ENCODE measurements at regions not wholly inside any gene's neighbourhood (a gene's known extent, or its start where the extent isn't known, plus 50 kb on each side); places are given as distances from the start of the nearest gene placed in this dataset.
"Not testable (repeated sequence)": the region's sequence is repeated elsewhere in the genome, so short reads cannot be mapped to it uniquely, and the experiment has no call there.

DNA sequence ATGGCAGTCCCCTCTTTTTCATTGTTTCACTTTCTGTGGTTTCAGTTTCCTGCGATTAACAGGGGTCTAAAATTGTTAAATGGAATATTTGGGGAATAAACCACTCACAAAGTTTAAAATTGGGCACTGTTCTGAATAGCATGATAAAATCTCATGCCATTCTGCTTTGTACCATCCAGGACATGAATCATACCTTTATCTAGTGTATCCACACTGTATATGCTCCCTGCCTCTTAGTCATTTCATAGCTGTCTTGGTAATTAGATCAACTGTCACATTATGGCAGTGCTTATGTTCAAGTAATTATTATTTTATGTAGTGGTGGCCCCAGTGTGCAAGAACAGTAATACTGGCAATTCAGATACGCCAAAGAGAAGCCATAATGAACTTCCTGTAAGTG is 734.5 kb downstream of the ZPLD1 start:
- DNase-seq (ENCODE audit: low read depth in 2 of 2) = no peak

GRCh38 chr3:103170651-103171050 is 735.8 kb downstream of the ZPLD1 start:
- no peak for DNase-seq (ENCODE audit: low read depth in 2 of 2)

DNA sequence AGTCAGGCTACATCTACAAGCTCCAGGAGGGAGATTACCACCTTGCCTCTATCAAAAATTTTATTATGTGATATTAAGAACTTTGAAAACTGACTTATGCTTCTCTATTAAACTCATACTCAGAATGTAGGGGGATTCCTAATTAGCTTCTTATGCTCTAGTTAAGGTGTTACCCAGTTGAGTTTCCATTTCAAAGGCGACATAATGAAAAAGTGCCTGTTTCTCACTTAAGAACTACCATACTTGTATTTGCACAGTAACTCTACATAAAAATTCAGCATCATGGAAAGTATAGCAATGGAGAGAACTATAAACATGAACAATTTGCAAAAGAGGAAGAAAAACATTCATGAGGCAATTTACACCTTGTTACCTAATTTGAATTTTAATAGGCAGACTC is 739.1 kb downstream of the ZPLD1 start:
- no peak for DNase-seq (ENCODE audit: low read depth in 2 of 2)

DNA sequence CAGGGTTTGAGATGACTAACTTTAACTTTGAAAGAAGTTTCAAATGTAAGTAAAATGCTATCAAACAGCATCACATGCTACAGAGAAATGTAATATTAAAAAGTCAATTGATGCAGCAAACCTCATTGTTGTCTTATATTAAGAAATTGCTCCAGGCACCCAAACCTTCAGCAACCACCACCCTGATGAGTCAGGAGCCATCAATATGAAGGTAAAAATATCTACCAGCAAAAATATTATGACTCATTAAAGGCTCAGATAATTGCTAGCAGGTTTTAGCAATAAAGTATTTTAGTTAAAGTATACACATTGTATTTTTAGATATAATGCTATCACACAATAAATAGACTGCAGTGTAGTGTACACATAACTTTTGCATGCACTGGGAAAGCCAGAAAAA is 746.3 kb downstream of the ZPLD1 start:
- DNase-seq (ENCODE audit: low read depth in 2 of 2) = no peak

- DNase-seq (ENCODE audit: low read depth in 2 of 2) = no peak
Observed at GRCh38 chr3:103184772-103185171, 750.0 kb downstream of the ZPLD1 start.

- no peak for DNase-seq (ENCODE audit: low read depth in 2 of 2)
Observed at GRCh38 chr3:103189941-103190340, 755.1 kb downstream of the ZPLD1 start.

GRCh38 chr3:103195216-103195615 is 760.4 kb downstream of the ZPLD1 start:
- no peak for DNase-seq (ENCODE audit: low read depth in 2 of 2)

- no peak for DNase-seq (ENCODE audit: low read depth in 2 of 2)
Observed at GRCh38 chr3:103203441-103203840, 768.6 kb downstream of the ZPLD1 start.

DNA sequence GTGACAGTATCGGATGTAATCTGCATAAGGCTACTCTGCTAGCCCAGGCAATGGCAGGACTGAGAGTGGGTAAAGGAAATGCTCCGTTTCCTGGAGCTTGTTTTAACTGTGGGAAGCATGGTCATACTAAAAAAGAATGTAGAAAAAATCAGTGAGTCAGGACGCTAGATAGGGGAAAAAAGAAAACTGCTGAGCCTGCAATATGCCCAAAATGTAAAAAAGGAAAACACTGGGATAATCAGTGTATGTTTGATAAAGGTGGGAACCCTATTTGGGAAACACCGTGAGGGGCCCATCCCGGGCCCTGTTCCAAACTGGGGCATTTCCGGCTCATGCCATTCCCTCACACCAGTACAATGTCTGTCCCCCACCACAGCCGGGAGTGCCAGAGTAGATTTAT is 775.8 kb downstream of the ZPLD1 start:
- no peak for DNase-seq (ENCODE audit: low read depth in 2 of 2)

DNA sequence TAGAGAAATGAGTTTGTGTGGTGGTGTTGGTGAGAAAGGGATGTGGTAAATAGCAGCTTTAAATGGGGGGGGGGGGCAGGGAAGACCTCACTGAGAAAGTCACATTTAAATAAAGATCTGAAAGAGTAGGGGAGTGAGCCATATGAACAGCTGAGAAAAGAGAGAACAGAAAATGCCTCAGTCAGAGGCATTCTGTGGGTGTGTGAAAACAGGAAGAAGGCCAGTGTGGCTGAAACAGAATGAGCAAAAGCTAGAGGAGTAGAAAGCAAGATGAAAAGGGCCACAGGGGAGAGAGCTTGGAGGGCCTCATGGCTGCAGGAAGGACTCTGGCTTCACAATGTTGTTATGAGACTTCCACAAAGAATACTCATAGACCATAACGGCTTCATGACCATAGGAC is 783.3 kb downstream of the ZPLD1 start:
- no peak for DNase-seq (ENCODE audit: low read depth in 2 of 2)

DNA sequence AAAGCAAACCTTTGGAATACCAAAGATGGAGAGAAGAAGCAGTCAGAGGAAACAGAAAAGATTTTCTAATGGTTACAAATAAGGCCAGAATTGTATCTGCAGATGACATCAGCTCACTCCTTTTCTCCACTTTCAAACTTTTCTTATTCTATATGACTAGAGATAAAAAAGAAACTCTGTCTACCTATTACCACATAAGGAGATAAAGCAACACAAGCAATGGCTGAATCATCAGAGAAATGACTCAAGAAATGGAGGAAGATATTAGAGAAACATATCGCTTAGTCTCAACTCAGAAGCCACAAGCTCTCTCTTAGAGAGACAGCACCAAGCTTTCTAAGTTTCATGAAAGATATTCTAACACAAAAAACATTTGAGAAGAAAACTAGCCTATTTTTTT is 784.0 kb downstream of the ZPLD1 start:
- no peak for DNase-seq (ENCODE audit: low read depth in 2 of 2)

- DNase-seq (ENCODE audit: low read depth in 2 of 2) = no peak
Observed at GRCh38 chr3:103227651-103228050, 792.8 kb downstream of the ZPLD1 start.

GRCh38 chr3:103247459-103247858 is 812.6 kb downstream of the ZPLD1 start:
- no peak for DNase-seq (ENCODE audit: low read depth in 2 of 2)

GRCh38 chr3:103254827-103255226 is 820.0 kb downstream of the ZPLD1 start:
- DNase-seq (ENCODE audit: low read depth in 2 of 2) = not testable (repeated sequence)

- no peak for DNase-seq (ENCODE audit: low read depth in 2 of 2)
Observed at GRCh38 chr3:103269287-103269686, 834.5 kb downstream of the ZPLD1 start.

GRCh38 chr3:103271575-103271974 is 836.8 kb downstream of the ZPLD1 start:
- no peak for DNase-seq (ENCODE audit: low read depth in 2 of 2)

- DNase-seq (ENCODE audit: low read depth in 2 of 2) = no peak
Observed at GRCh38 chr3:103295974-103296570, 861.3 kb downstream of the ZPLD1 start.

- not testable (repeated sequence) for DNase-seq (ENCODE audit: low read depth in 2 of 2)
Observed at GRCh38 chr3:103297502-103297901, 862.7 kb downstream of the ZPLD1 start.

DNA sequence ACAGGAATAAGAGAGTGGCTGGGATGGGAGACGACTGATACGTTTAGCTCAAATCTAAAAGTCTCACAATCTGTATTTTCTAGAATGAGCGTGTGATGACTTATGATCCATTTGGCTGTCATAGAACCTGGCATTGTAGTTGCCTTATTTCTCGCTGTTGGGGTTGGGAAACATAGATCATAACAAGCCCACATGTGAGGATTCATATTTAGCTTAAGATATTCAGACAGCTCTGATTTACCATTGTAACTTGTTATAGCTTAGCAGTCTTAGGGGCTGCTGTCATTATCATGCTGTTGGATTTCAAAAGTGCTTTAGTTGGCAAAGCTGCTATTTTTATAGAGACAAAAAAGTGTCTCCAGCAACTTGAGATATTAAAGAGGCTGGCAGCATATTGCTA is 871.3 kb downstream of the ZPLD1 start:
- DNase-seq (ENCODE audit: low read depth in 2 of 2) = no peak

GRCh38 chr3:103308921-103309320 is 874.1 kb downstream of the ZPLD1 start:
- DNase-seq (ENCODE audit: low read depth in 2 of 2) = no peak

DNA sequence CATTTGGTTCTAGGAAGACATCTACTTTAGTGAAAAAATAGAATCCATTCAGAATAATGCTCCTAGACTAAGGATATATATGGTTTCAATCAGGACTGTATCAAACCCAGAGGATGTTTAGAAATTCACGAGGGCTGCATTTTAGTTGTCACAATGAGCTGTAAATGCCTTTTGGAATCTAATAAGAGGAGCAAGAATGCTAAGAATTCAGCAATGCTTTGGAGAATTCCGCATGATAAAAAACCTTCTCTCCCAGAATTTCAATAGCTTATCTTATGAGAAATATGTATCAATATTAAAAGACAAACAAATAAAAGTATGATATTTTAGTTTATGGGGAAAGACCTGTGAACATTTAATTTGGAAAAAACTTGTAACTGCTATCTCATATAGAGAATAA is 885.1 kb downstream of the ZPLD1 start:
- no peak for DNase-seq (ENCODE audit: low read depth in 2 of 2)

DNA sequence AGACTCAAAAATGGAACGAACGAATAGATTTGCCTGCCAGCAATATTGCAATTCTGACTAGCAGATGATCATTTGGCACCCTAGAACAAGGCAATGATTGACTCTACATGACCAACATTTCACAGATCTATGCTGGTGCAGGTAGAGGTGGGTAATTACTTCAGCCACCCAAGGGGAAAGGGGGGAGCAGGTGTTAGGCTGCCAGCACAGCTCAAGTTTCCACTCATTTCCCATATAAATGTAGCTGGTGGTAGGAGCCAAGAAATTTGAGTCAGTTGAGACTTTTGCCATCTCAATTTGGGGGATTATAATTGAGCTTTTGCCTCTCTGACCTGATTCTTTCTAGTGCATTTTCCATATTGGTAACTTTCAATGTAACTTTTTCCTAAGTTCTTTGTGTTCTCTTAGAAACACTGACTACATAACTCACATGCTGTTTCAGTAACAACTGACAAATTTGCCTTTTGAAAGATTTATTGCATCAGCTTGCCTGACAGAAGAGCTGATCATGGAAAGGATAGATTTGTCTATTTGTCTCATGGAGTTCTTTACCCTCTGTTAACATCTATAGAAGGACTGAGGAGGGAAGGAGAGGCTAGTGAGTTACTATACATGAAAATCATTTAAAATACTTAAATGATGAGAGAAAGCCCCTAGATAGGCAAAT is 902.5 kb downstream of the ZPLD1 start:
- DNase-seq (ENCODE audit: low read depth in 2 of 2) = no peak

DNA sequence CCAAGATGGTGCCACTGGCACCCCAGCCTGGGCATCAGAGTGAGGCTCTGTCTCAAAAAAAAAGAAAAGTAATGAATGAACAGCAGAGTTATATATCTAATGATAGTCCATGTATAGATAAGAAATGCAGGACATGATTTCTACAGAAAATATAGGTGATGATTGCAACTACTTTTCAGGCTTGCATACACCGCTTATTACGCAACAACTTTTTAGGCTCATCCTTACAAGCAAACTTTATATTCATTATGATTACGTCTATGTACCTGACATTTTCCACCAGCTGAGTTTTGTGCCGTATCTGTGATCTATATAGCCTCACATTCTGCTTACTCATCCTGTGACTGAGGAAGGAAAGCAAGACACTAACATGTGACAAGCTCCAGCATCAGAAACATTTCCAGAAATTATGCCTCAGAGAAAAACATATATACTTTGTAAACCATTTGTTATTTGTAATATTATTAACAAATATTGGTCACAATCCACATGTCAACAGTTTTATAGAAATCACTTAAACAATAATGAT is 906.3 kb downstream of the ZPLD1 start:
- no peak for DNase-seq (ENCODE audit: low read depth in 2 of 2)
